Erythroblast (primary cell): ENCODE measurements at regions not wholly inside any gene's neighbourhood (a gene's known extent, or its start where the extent isn't known, plus 50 kb on each side); places are given as distances from the start of the nearest gene placed in this dataset.

Experiments used
- GATA1 ChIP-seq: IDR thresholded peaks from 2 replicates; pipeline ENCODE4 v1.6.1; 2011; ENCODE audit warnings: low read depth, mild to moderate bottlenecking, control low read depth, low read length, moderate library complexity
- POLR2A ChIP-seq: IDR thresholded peaks from 2 replicates; pipeline ENCODE4 v1.6.1; 2011; ENCODE audit warnings: mild to moderate bottlenecking, low read length

DNA sequence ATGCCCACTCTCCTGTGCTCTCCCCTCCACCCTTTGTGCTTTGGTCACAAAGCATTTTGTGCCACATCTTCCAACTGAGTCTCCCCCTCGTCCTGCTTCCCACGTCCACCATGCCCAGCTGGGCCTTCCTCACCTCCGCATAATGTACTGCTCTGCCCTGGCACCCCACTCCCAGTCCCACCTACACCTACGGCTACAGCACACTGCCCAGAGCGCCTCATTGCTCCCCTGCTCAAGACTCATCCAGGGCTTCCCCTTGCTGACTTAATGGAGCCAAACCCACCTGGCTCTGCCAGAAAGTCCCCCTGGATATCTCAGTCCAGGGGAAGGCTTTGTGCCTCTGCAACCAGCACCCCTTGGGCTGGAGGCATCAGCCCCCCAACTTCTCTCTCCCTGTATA, 299.2 kb upstream of the ZMIZ1 start:
- TF ChIP-seq POLR2A (no peak), GATA1 (no peak)
